Esophagus squamous epithelium (tissue), 5 donors: ENCODE measurements at regions not wholly inside any gene's neighbourhood (a gene's known extent, or its start where the extent isn't known, plus 50 kb on each side); places are given as distances from the start of the nearest gene placed in this dataset.

Experiments
- DNase-seq: peaks from one replicate; lab custom pipeline; 2025; lab: John Stamatoyannopoulos, UW
- H3K27ac ChIP-seq, 4 donors: fragments of 200-600 bp; sonication (generic); one replicate each; pipeline ENCODE4 v1.5.1; 2016 to 2019; ENCODE audit warnings: mild to moderate bottlenecking in 1 of 4
- H3K27me3 ChIP-seq, 4 donors: fragments of 200-600 bp; sonication (generic); 1 replicate in 3 of 4; 2 replicates in 1 of 4; pipeline versions ENCODE4 v1.5.1 to v1.6.0; 2017 to 2021; ENCODE audit warnings: antibody characterized with exemption in 1 of 4
- H3K36me3 ChIP-seq, 3 donors: fragments of 200-600 bp; sonication (generic); one replicate each; pipeline ENCODE4 v1.5.1; 2016 to 2019
- H3K4me1 ChIP-seq, 3 donors: fragments of 200-600 bp; sonication (generic); one replicate each; pipeline ENCODE4 v1.5.1; 2017 to 2019
- H3K4me3 ChIP-seq, 4 donors: fragments of 200-600 bp; sonication (generic); 1 replicate in 3 of 4; 2 replicates in 1 of 4; pipeline ENCODE4 v1.5.1; 2016 to 2019; ENCODE audit warnings: mild to moderate bottlenecking in 2 of 4, moderate library complexity in 1 of 4
- H3K9me3 ChIP-seq, 3 donors: fragments of 200-600 bp; sonication (generic); one replicate each; pipeline ENCODE4 v1.5.1; 2016 to 2019
- CTCF ChIP-seq, 6 experiments: fragments of 450-650 bp in 4 of 6; fragments of 200-600 bp in 2 of 6; sonication (generic) in 2 of 6; IDR thresholded peaks; one replicate each; pipeline ENCODE4 v1.5.1; 2016 to 2019; ENCODE audit warnings: antibody characterized with exemption in 6 of 6, mild to moderate bottlenecking in 4 of 6, moderate library complexity in 4 of 6
- POLR2A ChIP-seq, 4 donors: fragments of 450-650 bp; IDR thresholded peaks; one replicate each; pipeline ENCODE4 v1.6.1; 2017; ENCODE audit warnings: antibody characterized with exemption in 4 of 4, mild to moderate bottlenecking in 4 of 4, moderate library complexity in 3 of 4
- WGBS, 2 donors: methylation state at CpG; one replicate each; pipeline ENCODE4 v1.1.5; 2018; 5-methylcytosine and 5-hydroxymethylcytosine counted together
- intact Hi-C: fragments of 100-400 bp; cut with DNase I; formaldehyde crosslinking; loops from one replicate; pipeline ENCODE4 v1.15.0; 2022
- donor health status: DM: yes; HTN: yes; CAD: no.

GRCh38 chr4:96887857-96888256 lies 1048.0 kb downstream of the PDHA2 start:
- H3K27me3 ChIP-seq, result no peaks in the 10 kb centered on the region
- intact Hi-C loops, result no loop called here
- no peaks in the 10 kb centered on the region for H3K9me3 ChIP-seq
- 63 to 69% methylated on average over 3 of the region's 3 CpGs for WGBS, 2 donors
- H3K27ac ChIP-seq, result no peak overlapping the region
- DNase-seq, result no peak
- no peaks in the 10 kb centered on the region for H3K36me3 ChIP-seq
- no peaks in the 10 kb centered on the region for H3K4me1 ChIP-seq
- TF ChIP-seq POLR2A (IDR thresholded peaks at IDR 0.05) (no peak), CTCF (IDR thresholded peaks at IDR 0.05) (no peak)
- H3K4me3 ChIP-seq, result no peak overlapping the region

- DNase-seq, result no peak
- WGBS, 2 donors, result 53 to 56% methylated on average over 2 of the region's 2 CpGs
- H3K27me3 ChIP-seq, result no peaks in the 10 kb centered on the region
- no peaks in the 10 kb centered on the region for H3K4me1 ChIP-seq
- no peaks in the 10 kb centered on the region for H3K36me3 ChIP-seq
- no peak overlapping the region for H3K4me3 ChIP-seq
- H3K9me3 ChIP-seq, result no peaks in the 10 kb centered on the region
- TF ChIP-seq CTCF (IDR thresholded peaks at IDR 0.05) (no peak), POLR2A (IDR thresholded peaks at IDR 0.05) (no peak)
- intact Hi-C loops, result no loop called here
- H3K27ac ChIP-seq, result no peak overlapping the region
Observed at GRCh38 chr4:96894621-96895020, 1054.7 kb downstream of the PDHA2 start.

GRCh38 chr4:96895826-96896225 lies 1055.9 kb downstream of the PDHA2 start:
- 93 to 97% methylated on average over 1 of the region's 1 CpG for WGBS, 2 donors
- Histone ChIP-seq H3K4me1 (no peaks in the 10 kb centered on the region), H3K36me3 (no peaks in the 10 kb centered on the region), H3K4me3 (no peak overlapping the region), H3K27ac (no peak overlapping the region), H3K9me3 (no peaks in the 10 kb centered on the region), H3K27me3 (no peaks in the 10 kb centered on the region)
- DNase-seq, result no peak
- intact Hi-C loops, result no loop called here
- no peak for TF ChIP-seq POLR2A (IDR thresholded peaks at IDR 0.05)
- TF ChIP-seq CTCF (IDR thresholded peaks at IDR 0.05), result no peak

GRCh38 chr4:96912716-96913115 lies 1072.8 kb downstream of the PDHA2 start:
- no peak overlapping the region for H3K4me3 ChIP-seq
- no peaks in the 10 kb centered on the region for H3K36me3 ChIP-seq
- intact Hi-C loops, result no loop called here
- no peaks in the 10 kb centered on the region for H3K27me3 ChIP-seq
- no peaks in the 10 kb centered on the region for H3K9me3 ChIP-seq
- H3K27ac ChIP-seq, result no peak overlapping the region
- no peak for DNase-seq
- TF ChIP-seq POLR2A (IDR thresholded peaks at IDR 0.05) (no peak), CTCF (IDR thresholded peaks at IDR 0.05) (no peak)
- WGBS, 2 donors, result 77 to 80% methylated on average over 3 of the region's 3 CpGs
- H3K4me1 ChIP-seq, result no peaks in the 10 kb centered on the region

GRCh38 chr4:96913441-96914080 lies 1073.7 kb downstream of the PDHA2 start:
- Histone ChIP-seq H3K27me3 (no peaks in the 10 kb centered on the region), H3K4me1 (no peaks in the 10 kb centered on the region), H3K9me3 (no peaks in the 10 kb centered on the region), H3K36me3 (no peaks in the 10 kb centered on the region), H3K4me3 (no peak overlapping the region), H3K27ac (no peak overlapping the region)
- WGBS, 2 donors, result 46 to 50% methylated on average over 1 to 2 of the region's 2 CpGs
- TF ChIP-seq POLR2A (IDR thresholded peaks at IDR 0.05) (no peak), CTCF (IDR thresholded peaks at IDR 0.05) (no peak)
- no peak for DNase-seq
- intact Hi-C loops, result no loop called here
